ENCODE measurements at regions not wholly inside any gene's neighbourhood (a gene's known extent, or its start where the extent isn't known, plus 50 kb on each side); places are given as distances from the start of the nearest gene placed in this dataset.

GRCh38 chr11:28701760-28702449 lies 593.7 kb downstream of the METTL15 start:
- CTCF ChIA-PET = interaction anchor here (0.7 to 2.8 kb wide), 4 partner anchors 55 to 1003 kb away, joined by 3 to 18 read pairs (median 4); no protein-coding TSS in a partner anchor
- dilution Hi-C loops (cut with MboI; ENCODE audit: extremely low pct_ligation_motif_present, low sequenced_read_pairs) (no loop called here), intact Hi-C loops (cut with micrococcal nuclease) (loop anchor here (1.0 to 2.0 kb wide), 6 partner anchors 55 to 593 kb away; partner anchors contain the start of genes KIF18A and METTL15)
- POLR2A ChIA-PET = interaction anchor here (1.6 kb wide), 1 partner anchor 418 kb away, joined by 5 read pairs; no protein-coding TSS in a partner anchor
- Histone ChIP-seq H3K9me1 (replicated peaks; ENCODE audit: control insufficient read depth, extremely low read depth, insufficient read depth, low read length) (no peaks in the 10 kb centered on the region), H4K20me1 (replicated peaks; ENCODE audit: control insufficient read depth, extremely low read depth, insufficient read depth, low read length) (no peaks in the 10 kb centered on the region), H3K4me2 (ENCODE audit: insufficient read depth, low read length) (peak overlapping the region; percentile 96), H3K4me1 (ENCODE audit: control insufficient read depth, extremely low read depth, insufficient read depth, low read length) (peaks cover 45% of the 10 kb centered on the region), H3K79me2 (ENCODE audit: control insufficient read depth, insufficient read depth, low read length) (peaks cover 45% of the 10 kb centered on the region), H3K4me3 (replicated peaks in 1 of 3; ENCODE audit: insufficient read depth in 1 of 3, low read depth in 1 of 3, low read length in 3 of 3) (peak overlapping the region in 2 of 3 experiments; percentile 70 to 87), H3K9ac (replicated peaks; ENCODE audit: extremely low read depth, insufficient read depth, low read length) (peak overlapping the region; percentile 87), H3K36me3 (ENCODE audit: control insufficient read depth in 2 of 2, extremely low read depth in 1 of 2, insufficient read depth in 2 of 2, low read length in 2 of 2) (no peaks in the 10 kb centered on the region), H2AFZ (ENCODE audit: low read depth, low read length) (no peak overlapping the region), H3K27ac (ENCODE audit: insufficient read depth, low read depth, low read length) (peak overlapping the region; percentile 82), H3K27me3 (ENCODE audit: control insufficient read depth in 2 of 2, insufficient read depth in 2 of 2, low read length in 2 of 2) (no peaks in the 10 kb centered on the region), H3K9me3 (replicated peaks; ENCODE audit: control insufficient read depth, insufficient read depth, low read length) (no peaks in the 10 kb centered on the region)
- no TSS peak for BruUV-seq (replicated peaks)
- FAIRE-seq (peak; percentile 63), DNase-seq (ENCODE audit: low read depth, low spot score) (peak; percentile 82)
- peak; percentile 73 for TF ChIP-seq POLR2AphosphoS5 (IDR thresholded peaks at IDR 0.05; ENCODE audit: insufficient read depth, low read depth, low read length)
- TF ChIP-seq, protein P1, sequence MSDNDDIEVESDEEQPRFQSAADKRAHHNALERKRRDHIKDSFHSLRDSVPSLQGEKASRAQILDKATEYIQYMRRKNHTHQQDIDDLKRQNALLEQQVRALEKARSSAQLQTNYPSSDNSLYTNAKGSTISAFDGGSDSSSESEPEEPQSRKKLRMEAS (IDR thresholded peaks at IDR 0.05; ENCODE audit: insufficient read depth, insufficient read length) = no peak
- TF ChIP-seq, protein P2, sequence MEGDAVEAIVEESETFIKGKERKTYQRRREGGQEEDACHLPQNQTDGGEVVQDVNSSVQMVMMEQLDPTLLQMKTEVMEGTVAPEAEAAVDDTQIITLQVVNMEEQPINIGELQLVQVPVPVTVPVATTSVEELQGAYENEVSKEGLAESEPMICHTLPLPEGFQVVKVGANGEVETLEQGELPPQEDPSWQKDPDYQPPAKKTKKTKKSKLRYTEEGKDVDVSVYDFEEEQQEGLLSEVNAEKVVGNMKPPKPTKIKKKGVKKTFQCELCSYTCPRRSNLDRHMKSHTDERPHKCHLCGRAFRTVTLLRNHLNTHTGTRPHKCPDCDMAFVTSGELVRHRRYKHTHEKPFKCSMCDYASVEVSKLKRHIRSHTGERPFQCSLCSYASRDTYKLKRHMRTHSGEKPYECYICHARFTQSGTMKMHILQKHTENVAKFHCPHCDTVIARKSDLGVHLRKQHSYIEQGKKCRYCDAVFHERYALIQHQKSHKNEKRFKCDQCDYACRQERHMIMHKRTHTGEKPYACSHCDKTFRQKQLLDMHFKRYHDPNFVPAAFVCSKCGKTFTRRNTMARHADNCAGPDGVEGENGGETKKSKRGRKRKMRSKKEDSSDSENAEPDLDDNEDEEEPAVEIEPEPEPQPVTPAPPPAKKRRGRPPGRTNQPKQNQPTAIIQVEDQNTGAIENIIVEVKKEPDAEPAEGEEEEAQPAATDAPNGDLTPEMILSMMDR (IDR thresholded peaks at IDR 0.05; ENCODE audit: extremely low read depth in 1 of 2, insufficient read depth in 1 of 2, low read depth in 1 of 2, low read length in 2 of 2) = no peak
- peak; percentile 80 for TF ChIP-seq JUN (IDR thresholded peaks at IDR 0.05; ENCODE audit: borderline replicate concordance, insufficient read depth, insufficient read length, low read depth)
- peak; percentile 29 for TF ChIP-seq GATA2 (IDR thresholded peaks at IDR 0.05; ENCODE audit: insufficient read depth, insufficient read length, low read depth, low read length)
- TF ChIP-seq FOS (IDR thresholded peaks at IDR 0.05; ENCODE audit: borderline replicate concordance, insufficient read depth, low read length) = peak; percentile 86
- no peak for TF ChIP-seq POLR2A (IDR thresholded peaks at IDR 0.05; ENCODE audit: low read depth, low read length)
- no peak for TF ChIP-seq MYC (IDR thresholded peaks at IDR 0.05; ENCODE audit: low read depth, low read length)
- no peak for TF ChIP-seq EZH2 (IDR thresholded peaks at IDR 0.05; ENCODE audit: borderline replicate concordance, low read depth, low read length, severe bottlenecking)
